Activated CD4-positive, CD25-positive, alpha-beta regulatory T cell treated with anti-CD3 and anti-CD28 coated beads, Interleukin-2, amount 50 U/mL, for 16 hours (primary cell): ENCODE measurements at regions not wholly inside any gene's neighbourhood (a gene's known extent, or its start where the extent isn't known, plus 50 kb on each side); places are given as distances from the start of the nearest gene placed in this dataset.
"Not testable (repeated sequence)": the region's sequence is repeated elsewhere in the genome, so short reads cannot be mapped to it uniquely, and the experiment has no call there.

Experiments
- DNase-seq: peaks from one replicate; pipeline ENCODE4 v3.0.0-alpha.2; 2020; ENCODE audit warnings: low read depth, low spot score

DNA sequence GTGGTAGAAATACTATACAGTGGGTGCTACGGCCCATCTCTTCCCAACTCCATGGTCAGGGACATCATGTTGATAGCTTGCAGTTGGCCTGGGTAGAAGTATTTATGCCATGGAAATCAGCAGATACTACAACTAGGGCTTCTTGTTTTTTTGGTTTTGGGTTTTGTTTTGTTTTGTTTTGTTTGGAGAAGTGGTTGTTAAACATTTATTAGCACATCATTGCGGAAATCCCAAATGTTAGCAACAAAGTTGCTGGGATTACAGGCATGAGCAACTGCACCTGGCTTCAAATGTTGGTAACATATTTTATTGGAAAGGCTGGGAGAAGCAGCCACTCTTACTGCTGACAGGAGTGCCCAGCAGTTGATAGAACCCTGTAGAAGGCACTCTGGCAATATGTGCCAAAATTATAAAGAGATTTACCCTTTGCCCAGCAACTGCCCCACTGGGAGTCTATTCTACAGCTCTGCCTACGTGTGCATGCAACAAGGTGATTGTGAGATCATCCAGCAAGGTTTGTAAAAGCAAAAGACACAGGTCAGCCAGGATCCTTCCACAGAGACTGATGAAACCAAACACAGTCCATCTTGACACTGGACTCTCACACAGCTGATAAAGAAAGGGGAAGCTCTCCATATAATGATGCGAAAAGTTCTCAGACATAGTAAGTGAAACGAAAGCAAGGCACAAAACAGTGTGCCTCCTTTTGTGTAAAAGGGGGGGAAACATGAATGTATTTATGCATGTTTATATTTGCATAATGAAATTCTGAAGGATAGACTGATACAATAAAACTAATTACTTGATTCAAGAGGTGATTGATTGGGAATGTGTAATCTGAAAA lies 314.4 kb downstream of the ANAPC1 start:
- not testable (repeated sequence) for DNase-seq

DNA sequence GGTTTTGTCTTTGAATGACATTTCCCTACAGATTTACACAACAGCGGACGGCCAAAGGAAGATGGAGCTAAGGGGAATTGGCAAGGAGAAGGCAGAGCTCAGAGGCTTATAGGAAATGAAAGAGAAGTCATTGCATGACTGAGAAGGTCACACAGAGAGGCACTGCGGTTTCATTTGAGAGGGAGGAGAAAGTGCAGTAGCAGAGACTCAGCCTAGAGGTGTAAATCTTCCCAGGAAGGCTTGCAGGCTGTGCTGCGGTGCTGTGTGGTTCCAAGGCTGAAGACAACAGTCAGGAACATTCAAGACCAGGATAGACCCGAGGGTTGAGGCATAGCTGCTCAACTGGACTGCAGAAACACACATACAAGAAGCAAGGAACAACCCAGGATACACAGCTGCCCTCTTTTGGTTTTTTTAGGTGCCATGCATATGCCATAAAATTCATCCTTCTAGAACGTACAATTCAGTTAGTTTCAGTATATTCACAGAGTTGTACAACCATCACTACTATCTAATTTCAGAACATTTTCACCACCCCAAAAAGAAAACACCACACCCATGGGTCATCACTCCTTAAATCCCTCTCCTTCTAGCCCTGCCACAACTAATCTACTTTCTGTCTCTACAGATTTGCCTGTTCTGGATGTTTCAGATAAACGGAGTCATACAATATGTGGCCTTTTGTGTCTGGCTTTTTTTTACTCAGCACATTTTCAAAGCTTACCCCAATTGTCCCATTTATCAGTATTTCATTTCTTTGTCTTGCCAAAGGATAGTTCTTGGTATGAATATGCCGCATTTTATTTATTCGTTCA lies 313.5 kb downstream of the ANAPC1 start:
- not testable (repeated sequence) for DNase-seq

DNA sequence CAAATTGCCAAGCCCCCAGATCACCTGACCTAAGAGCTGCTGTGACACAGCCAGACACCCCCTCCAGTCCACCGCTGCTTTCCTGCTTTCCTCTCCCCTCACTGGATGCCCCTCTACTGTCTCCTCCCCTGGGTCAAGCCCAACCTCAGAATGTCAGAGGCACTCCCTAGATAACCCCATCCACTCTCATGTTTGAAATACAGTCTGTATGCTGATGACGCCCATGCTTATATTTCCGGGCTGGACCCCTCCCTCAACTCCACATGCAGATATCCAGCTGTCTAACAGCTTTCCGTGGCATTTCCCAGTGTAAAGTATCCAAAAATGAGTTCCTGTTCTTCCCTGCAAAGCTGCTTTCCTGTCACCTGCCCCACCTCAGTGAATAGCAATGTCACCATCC lies 309.2 kb downstream of the ANAPC1 start:
- not testable (repeated sequence) for DNase-seq

DNA sequence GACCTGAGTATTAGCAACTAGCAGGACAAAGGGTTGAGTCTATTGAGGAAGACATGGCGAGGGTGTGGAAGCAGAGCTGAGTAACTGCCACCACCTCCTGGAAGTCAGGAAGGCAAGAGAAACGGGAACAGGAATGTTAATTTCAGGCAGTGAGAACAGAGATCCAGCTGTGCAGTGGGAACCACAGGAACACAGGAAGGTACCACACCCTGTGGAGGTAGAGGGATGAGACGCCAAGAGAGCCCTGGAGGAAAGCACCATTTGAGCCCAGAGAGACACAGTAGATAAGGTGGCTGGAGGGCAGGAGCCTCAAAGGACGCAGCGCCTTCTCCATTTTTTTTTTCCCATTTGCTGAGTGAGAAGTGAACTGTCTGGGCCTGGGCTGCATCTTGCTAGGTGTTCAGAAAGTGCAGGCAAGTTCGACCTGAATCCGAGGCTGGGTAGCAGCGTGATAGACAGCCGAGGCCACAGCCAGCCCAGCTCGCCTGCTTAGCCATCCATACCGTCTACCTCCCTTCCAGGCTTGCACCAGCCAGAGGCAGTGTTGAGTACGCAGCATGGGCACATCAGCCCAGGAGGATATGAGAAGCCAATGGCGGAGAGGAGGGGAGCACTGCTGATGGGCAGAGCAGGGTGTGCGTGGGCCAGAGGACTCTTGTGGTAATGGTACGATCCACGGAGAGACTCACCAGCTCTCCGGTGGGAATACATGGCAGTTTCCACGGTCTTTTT lies 306.7 kb downstream of the ANAPC1 start:
- DNase-seq, result not testable (repeated sequence)

DNA sequence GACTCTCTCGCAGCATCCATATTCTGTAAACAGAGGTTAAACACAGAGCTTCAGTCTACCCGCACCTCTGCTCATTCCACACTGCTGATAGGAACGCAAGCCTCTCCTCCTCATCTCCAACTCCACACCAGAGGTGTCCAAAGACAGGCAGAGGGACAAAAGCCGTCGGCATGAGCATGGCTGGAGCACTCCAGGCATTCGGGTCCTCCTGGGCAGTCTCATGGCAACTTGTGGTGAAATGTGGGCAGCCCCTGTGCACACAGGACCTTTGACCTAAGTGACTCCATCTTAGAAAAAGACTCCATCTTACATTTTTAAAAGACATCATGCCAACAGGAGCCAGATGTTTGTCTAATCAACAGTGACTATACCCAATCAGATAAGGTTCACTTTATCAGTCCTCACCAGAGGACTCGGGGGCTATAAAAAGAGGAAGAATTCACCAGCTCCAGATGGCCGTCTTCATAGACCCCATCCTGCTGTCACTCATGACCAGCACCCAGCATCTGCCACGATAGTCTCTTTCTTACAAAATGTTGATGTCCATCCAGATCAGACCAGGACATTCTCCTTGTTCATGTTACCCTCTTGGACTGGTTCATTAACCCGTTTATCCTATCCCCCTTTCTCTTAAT lies 304.4 kb downstream of the ANAPC1 start:
- DNase-seq, result not testable (repeated sequence)

DNA sequence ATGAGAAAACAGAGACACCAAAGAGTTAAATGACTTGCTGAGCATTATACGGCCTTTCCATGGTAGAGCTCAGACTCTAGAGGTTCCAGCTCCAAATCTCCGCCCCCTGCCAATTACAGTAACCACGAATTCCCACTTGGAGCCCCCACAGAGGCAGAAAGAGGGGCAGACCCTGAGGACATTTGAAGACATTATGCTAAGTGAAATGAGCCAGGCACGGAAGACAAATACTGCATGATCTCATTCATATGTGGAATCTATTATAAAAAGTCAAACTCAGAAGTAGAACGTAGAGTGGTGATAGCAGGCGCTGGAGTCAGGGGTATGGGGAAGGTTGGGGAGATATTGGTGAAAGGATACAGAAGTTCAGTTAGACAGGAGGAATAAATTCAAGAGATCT lies 303.4 kb downstream of the ANAPC1 start:
- DNase-seq, result not testable (repeated sequence)

DNA sequence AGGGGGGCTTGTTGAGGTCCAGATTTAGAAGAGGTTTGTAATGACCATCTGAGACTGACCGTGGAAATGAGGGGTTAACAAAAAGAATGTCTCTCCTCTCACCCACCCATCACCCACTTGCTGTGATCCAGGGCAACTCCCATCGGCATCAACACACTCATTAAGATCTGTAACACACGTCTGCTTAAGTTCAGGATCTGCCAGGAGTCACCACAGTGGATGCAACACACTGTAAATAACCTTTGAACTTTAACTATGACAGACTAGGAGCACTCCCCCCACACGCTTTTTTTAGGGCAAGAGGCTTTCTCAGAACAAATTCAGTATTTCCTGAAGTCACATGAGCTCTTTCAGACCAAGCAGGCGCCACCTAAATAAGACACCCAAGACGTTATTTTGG lies 301.9 kb downstream of the ANAPC1 start:
- not testable (repeated sequence) for DNase-seq

DNA sequence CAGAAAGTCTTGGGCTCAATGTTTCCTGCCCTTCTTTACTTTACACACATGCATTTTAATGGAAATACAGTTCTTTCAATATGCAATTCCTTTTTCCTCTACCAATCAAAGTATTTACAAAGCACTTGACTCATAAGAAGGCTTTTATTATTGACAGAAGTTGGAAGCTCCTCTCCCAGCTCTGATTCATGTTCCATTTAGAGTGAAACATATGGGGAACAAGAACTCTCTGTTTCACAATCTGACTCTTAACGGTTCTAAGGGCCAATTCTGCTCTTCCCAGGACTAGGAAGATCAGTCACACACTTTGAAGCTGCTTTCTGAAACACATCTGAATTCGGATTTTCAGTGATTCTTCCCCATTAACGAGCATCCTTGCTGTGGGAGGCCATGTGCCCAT lies 300.5 kb downstream of the ANAPC1 start:
- not testable (repeated sequence) for DNase-seq

DNA sequence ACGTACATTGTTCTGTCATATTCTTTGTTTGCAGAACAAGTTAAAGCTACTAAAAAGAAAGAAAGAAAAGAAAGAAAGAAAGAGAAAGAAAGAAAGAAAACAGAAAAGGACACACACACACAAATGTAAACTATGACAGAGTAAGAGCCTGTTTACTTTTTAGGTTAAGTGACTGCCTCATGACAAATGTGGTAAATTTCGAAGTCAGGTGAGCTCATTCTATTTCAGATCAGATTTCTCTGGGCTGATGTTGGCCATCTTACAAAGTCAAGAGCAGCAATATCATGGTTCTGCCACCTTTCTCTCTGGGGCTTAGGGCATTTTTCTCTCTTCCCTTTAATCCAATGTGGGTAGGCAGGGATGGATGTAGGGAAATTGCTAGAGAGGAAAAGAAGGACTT lies 299.5 kb downstream of the ANAPC1 start:
- not testable (repeated sequence) for DNase-seq

DNA sequence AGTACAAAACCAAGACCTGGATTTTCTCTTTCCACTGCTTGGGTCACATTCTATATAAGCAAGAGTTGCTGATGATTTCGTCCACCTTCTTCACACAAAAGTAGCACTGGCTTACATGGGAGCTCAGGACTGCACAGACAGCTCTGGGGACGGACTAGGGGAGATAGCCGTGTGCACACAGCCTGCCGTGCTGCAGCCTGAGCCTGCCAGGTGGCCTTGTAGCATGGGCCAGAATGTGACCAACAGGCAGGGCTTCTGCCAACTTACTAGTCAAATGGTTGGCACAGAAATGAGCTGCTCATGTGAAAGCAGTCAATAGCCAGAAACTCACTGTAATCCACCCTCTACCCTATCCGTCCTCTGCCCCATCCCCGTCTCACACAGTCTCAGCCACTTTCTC lies 299.0 kb downstream of the ANAPC1 start:
- DNase-seq, result not testable (repeated sequence)

DNA sequence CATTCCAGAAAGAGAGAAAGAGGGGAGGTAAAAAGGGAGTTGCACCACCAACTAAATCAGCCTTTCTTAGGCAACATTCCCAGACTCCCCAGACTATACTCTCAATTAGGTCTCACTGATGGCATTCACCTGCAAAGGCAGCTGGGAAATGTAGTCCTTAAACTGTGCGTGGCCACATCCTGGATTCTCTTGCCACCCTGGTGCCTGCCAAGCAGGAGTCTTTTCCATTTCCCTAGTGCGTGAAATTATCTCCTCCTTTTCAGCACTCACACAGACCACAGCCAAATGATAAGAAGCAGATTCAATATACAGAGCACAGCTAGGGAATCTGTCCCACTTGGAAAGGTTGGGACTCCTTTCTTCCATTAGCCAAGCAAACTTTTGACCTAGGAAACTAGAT lies 298.0 kb downstream of the ANAPC1 start:
- DNase-seq, result not testable (repeated sequence)

DNA sequence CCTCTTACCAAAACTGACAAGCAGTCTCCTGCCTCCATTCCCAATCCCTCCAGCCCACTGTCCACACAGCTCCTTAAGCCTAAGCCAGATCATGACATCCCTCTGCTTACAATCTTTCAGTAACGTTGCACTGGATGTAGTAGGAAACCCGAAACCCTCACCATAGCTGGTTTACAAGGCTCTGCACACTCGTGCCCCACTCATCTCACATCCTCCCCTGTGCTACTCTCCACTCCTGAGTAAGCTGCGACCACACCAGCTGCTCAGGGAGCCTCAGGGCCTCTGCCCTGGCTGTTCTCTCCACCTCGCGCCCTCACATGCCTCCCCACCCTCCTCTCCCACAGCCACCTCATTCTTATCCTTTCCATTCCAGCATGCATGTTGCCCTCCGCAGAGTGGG lies 288.9 kb downstream of the ANAPC1 start:
- not testable (repeated sequence) for DNase-seq

DNA sequence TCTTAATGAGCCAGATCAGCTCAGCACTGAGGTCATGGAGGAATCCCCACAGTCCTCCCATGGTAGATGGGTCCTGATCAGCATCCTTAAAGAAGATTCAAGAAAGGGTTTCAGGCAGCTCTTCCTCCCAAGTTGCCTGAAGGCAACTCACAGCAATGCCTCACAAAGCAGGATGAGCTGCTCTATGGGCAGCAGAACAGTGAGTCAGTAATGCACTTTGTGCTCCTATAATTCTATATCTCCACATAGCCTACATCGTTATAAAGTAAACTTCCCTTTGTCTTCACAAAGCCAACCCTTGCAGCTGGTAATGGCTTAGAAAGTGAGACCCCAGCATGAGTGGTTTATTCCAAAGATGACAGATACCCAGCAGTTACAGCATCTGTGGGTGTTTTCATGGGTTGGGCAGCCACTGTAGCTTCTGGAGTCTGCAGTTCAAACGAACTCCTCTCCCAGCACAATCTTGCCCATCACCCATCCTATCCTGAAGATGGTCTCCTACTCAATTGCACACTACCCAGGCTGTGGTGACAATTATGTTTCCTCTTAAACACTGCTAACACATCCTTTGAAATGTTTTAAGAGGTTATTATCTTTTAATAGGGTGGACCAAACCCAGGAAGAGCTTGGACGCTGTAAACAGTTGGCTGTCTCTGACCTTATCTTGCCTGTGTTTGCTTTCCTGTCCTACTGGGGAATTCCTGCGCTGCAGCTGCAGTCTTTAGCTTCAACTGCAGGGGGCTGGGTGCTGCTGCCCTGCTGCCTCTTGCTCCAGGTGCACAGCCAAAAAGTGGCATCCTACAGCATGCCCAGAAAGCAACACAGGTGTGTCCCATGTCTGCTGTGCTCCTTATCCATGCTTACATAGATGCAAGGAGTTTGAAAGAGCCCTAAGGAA lies 286.9 kb downstream of the ANAPC1 start:
- DNase-seq, result not testable (repeated sequence)

DNA sequence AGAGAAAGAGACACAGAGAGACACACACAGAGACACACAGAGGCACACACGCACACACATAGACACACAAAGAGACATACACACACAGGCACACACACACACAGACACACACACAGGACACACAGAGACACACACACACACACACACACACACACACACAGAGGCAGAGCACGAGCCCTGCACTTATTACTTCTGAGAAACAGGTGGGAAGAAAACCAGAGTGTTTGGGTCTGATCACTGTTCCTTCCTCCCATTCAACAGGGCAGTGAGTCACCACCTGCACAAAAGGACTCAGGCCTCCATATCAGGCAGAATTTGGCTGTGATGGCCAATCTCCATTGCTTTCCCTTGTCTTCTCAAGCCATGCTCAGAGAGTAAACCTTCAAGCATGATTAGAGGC lies 285.0 kb downstream of the ANAPC1 start:
- not testable (repeated sequence) for DNase-seq

DNA sequence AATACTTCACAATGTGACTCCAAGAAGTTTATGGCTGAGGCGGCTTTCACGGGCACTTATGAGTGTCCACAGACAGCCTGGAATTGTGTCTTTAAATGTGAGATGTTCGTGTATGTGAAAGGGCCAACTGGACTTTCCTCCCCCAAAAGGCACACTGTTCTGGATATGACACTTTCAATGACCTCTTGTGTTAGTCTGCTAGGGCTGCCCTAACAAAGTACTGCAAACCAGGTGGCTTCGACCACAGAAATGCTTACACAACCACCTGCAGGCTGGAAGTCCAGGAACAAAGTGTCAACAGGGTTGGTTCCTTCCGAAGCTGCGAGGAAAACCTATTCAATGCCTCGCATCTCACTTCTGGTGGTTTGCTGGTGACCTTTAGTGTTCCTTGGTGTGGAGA lies 281.7 kb downstream of the ANAPC1 start:
- DNase-seq, result not testable (repeated sequence)

DNA sequence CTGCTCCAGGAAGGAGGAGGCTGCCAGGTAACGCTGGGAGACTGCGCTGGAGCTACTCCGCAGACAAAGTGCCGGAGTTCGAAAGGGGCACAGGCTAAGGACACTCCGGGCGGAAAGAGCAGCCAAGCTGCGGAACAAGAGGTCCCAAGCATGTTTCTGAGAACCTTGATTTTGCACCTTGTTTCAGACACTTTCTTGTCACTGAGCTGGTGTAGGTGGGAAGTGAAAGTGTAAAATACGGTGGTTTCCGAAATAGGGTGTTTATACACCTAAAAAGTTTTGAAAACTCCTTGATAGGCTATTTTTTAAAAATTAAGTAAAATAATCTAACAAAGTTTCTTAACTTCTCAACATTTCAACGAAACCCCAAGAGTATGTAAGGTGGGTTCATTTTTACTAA lies 278.2 kb downstream of the ANAPC1 start:
- not testable (repeated sequence) for DNase-seq

DNA sequence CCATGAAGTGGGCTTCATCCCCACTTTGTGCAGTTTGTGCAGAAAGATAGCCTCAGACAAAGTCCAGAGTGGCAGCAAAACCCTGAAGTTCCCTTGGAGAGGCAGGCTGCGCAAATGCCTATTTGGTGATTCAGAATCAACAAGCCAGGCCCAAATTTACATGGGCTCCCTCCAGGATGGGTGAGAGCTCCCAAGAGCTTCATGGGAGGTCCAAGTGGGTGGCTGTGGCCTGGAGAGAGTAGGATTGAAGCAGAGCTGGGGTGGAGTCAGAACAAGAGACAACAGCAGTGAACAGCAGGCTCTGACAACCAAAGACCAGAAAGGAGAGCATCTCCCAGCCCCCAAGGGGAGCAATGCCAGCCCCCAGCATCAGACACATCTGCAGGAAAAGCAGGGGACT lies 277.4 kb downstream of the ANAPC1 start:
- DNase-seq, result not testable (repeated sequence)

DNA sequence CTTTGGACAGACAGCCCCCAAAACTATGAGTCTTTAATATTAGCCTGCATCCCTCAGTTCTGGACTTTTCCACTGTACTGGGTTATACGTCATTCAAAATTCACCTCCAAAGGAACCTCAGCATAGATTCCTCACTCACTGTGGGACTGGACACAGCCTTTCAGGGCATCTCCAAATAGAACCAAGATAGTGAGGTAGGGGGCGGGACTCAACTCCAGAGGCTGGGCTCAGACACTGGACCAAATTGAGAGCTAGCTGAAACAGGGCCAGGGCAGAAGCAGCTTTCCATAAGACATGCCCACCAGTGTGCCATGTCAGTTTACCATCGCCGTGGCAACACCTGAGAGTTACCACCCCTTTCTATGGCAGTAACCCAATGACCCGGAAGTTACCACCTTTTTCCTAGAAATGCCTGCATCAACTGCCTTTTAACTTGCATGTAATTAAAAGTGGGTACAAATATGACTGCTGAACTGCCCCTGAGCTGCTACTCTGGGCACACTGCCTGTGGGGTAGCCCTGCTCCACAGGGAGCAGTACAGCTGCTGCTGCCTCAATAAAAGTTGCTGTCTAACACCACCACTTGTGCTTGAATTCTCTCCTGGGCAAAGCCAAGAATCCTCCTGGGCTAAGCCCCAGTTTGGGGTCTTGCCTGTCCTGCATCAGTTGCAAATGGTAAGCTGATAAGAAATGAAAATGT lies 274.7 kb downstream of the ANAPC1 start:
- not testable (repeated sequence) for DNase-seq

DNA sequence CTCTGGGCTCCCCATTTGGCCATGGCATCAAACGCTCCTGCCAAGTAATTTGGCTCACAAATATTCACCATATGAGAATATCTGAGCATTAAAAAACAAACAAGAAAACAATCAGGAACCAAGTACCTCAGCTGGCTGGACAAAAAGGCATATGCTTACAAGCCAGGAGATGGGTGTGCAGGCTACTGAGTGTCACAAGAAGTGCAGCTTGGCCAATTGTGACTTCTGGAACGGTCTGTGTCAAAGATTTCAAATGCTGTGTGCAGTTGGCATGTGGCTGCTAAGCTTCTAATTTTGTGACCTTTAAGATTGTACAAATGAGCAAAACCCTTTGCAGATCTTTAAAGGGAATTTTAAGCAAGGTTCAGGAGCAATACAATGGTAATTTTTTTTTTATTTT lies 274.0 kb downstream of the ANAPC1 start:
- not testable (repeated sequence) for DNase-seq
